MM.1S (cell line): ENCODE measurements at regions not wholly inside any gene's neighbourhood (a gene's known extent, or its start where the extent isn't known, plus 50 kb on each side); places are given as distances from the start of the nearest gene placed in this dataset.

Experiments used
- CTCF ChIP-seq: fragments of 300-600 bp; sonication (generic); IDR thresholded peaks from 2 replicates; pipeline ENCODE4 v1.5.1; 2016; ENCODE audit warnings: antibody characterized with exemption, low read length, mixed read lengths
- EZH2 ChIP-seq: fragments of 300-600 bp; sonication (generic); optimal IDR thresholded peaks from 2 replicates; pipeline ENCODE3; 2017; ENCODE audit warnings: low read depth, mild to moderate bottlenecking, antibody characterized with exemption, low read length, mixed read lengths
- EZH2phosphoT487 ChIP-seq: fragments of 300-600 bp; sonication (generic); IDR thresholded peaks from 2 replicates; pipeline ENCODE4 v1.6.1; 2018; ENCODE audit warnings: antibody characterized with exemption, low read length

- TF ChIP-seq EZH2 (no peak), CTCF (no peak), EZH2phosphoT487 (no peak)
Observed at GRCh38 chr1:2867861-2868260, 66.4 kb upstream of the TTC34 start.
